COR-L47 (cell line): ENCODE measurements at regions not wholly inside any gene's neighbourhood (a gene's known extent, or its start where the extent isn't known, plus 50 kb on each side); places are given as distances from the start of the nearest gene placed in this dataset.

Experiments
- DNase-seq: peaks from one replicate; lab custom pipeline; 2025; lab: John Stamatoyannopoulos, UW

- peak; percentile 56 for DNase-seq
Observed at GRCh38 chr4:152094970-152095700, 334.3 kb upstream of the GATB start.

GRCh38 chr4:152091405-152091804, 330.6 kb upstream of the GATB start:
- no peak for DNase-seq

DNA sequence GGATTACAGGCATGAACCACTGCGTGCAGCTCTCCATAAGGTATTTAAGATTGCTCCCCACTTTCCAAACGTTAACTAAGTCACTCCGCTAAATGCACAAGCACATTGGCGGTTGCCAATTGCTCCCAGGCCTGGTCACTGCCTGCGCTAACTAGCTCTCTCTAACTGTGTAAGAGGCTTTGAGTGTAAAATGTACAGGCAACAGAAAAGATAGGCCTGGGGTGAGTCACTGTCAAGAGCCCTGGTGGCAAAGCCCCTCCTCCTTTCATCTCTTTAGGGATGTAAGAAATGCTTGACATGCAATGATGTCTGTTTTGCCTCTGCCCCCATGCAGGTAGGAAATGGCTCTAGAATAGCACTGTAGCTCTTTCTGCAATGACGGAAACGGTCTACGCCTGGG, 329.7 kb upstream of the GATB start:
- DNase-seq = no peak

DNA sequence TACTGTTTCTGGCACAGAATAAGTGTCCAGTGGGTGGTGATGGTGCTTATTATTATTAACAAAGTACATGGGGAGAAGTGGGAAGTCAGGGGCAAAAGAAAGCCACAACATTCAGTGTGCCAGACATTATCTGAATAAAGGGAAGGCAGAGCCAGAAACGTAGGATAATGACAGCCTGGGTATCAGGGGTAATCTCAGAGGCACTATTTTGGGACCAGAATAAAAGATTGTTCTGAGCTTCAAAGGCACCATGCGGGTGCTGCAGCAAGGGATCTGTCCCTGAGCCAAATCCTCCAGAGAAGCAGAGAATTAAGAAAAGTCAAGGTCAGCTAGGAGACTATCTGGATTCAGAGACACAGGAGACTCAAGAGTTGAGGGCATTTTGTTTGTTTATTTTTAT, 328.8 kb upstream of the GATB start:
- DNase-seq = no peak

- no peak for DNase-seq
Observed at GRCh38 chr4:152087335-152087734, 326.5 kb upstream of the GATB start.

GRCh38 chr4:152085657-152086056, 324.9 kb upstream of the GATB start:
- DNase-seq = no peak

DNA sequence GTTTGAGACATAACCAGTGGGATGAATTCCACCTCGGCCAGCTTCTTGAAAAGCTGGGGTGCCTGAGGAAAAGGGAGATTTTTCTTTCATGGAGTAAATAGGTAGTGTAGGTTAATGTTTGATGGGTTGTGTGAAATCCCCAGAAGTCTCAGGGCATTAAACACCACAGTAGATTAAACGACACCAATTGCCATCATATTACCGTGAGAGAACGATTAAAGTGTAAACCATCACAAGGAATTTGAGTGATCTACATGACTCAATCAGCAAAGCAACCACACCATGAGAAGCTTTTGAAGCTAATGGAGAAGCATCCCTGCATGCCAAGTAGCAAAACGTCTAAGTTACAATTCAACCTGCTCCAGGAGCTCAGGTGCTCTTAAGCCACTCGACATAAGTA, 322.5 kb upstream of the GATB start:
- no peak for DNase-seq

DNA sequence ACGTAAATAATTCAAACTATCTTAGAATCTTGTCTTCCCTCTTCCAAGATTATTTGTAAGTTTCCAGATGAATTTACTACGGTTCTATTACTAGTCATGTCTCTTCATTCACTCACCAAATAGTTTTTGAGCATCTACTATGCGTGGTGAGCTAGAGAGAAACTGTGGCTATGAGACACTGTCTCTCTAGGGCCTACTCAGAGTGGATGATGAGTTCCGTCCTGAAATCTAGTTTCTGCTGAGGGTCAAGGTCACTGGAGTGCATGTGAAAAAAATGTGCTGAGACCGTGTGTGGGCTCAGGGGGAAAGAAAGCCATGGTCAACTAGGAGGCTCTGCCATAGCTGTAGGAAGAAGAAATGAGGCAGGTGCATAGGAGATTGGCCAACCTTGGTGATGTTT, 320.2 kb upstream of the GATB start:
- DNase-seq = no peak

- DNase-seq = no peak
Observed at GRCh38 chr4:152079543-152080293, 318.9 kb upstream of the GATB start.

- DNase-seq = no peak
Observed at GRCh38 chr4:152079079-152079478, 318.3 kb upstream of the GATB start.

DNA sequence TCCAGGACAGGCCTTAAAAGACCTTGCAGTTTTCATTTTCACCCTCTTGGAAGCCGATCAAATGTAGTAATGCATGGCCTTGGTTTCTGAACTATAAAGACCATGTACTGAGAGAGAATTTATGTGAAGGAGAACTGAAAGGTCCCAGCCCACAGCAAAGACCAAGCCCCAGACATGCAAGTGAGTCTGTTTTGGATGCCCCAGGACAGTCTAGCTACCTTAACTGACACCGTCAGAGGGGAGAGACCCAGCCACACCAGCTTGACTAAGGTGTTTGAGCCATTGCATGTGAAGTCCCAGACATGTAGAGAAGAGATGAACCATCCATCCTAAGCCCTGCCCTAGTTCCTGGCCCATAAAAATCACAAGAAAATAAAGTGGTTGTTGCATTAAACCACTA, 316.8 kb upstream of the GATB start:
- no peak for DNase-seq

DNA sequence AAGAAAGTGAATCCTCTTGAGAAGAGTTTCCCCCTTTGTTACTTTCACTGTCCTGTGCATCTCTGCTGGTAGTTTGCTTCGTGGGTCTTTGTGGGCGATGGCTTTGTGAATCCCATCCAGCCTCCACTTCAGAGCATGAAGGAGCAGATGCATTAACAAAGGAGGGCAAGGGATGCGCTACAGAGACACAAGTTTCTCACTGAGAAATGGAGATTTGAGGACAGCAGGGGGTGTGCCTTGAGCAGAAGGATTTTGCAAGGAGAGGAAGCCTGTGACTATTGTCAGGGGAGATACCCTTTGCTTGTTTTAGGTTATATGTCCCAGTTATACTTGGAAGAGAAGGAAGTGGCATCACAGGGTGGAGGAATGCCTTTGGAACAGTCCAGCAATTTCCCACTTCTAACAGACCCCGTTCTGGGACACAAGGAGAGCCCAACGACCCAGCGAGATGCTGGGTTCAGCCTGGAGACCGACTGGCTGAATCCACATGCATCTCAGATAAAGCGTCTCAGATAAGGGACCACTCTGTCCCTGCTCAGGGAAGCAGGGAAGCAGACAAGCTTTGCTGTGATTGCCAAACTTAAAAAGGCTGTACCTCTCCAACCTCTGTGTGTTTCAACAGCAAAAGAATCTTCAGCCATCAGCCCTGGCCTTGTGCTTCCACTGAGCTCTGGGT, 314.6 kb upstream of the GATB start:
- DNase-seq = no peak

DNA sequence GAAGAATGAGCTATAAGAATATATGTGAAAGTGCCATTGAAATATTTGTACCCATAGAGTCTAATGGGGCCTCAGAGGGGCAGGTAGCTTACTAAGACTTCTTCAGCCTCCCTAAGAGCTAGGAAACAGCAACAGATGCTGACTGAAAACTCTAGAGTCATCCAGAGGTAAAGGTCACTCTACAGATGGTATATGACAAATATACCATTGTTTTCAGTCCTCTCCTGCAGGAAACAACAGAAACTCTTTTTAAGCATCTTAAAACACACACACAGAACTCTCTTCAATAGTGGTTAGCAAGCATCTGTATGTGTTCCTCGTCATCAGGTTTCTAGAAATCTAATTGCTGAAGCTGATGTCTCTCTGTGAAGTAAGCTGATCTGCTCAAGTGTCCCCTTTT, 313.8 kb upstream of the GATB start:
- no peak for DNase-seq

- DNase-seq = no peak
Observed at GRCh38 chr4:152074088-152074437, 313.3 kb upstream of the GATB start.

DNA sequence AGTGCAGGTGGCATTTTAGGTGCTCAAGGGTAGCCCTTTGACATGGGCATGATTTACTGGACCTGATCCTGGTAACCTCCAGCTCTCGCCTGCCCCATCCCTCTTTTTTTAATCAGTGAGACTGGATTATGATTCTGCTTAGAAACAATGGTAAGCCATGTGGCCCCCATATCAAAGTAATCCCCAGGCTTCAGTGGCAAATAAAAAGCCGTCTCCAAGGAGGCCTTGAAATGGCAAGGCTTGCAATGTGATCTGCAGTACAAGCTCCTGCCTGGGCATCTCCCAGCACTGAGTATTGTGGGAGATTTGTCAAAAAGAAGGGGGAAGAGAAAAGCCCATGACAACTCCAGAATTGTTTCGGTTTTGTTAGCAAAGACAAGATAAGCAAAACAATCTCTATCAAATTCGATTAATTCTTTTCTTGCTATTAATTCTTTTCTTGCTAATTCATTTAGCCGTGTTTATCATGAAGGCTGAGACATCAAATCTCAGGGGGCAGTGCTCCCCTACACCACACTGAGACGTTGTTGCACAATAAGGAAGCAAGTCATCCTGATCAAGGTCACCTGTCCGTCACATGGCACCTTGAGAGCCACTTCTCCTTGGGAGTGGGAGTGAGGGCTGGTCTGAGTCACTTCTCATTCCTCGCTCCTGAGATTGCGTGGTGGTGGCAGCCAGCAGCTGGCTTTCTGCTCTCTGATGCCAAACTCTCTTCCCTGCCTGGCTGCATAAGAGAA, 312.7 kb upstream of the GATB start:
- DNase-seq = no peak

GRCh38 chr4:152072906-152073305, 312.1 kb upstream of the GATB start:
- DNase-seq = no peak

DNA sequence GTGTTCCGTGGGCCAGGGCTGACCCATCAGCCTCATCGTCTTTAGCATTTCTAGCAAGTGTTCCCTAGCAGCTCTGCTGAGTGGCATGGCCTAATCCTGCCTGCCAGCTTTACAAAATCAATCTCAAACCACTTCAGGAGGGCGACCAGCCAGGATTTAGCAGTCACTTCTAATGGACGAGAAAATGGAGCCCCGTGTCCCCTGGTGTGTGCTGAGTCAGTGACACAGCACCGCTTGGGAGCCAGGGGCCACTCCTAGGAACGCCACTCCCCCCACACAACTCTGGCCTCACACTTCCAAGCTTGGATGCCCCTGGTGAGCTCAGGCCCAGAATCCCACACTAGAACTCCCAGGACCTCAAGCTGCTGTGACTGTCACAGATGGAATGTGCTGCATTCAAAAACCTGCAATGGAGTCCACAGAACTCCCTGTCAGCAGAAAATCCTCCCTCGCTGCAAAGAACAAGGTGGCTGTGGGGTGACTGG, 311.2 kb upstream of the GATB start:
- no peak for DNase-seq

DNA sequence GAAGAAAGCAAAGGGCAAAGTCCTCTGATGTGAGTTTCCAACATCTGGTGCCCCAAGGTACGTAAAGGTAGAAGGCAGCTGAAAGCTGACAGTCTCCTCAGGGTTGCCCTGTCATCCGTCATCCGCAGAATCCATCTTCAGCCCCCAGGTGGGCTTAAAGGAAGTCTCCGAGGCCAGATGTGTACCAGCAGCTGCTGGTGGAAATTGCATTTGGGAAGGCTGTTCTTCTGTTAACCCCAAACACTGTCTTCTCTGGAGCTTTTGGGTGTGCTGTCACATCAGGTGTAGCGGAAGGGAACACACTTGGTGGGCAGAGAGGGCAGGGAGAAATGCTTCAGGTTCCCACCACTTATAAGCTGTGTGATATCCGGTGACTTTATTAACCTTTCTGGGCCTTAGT, 310.0 kb upstream of the GATB start:
- DNase-seq = no peak

- no peak for DNase-seq
Observed at GRCh38 chr4:152068866-152069265, 308.1 kb upstream of the GATB start.

DNA sequence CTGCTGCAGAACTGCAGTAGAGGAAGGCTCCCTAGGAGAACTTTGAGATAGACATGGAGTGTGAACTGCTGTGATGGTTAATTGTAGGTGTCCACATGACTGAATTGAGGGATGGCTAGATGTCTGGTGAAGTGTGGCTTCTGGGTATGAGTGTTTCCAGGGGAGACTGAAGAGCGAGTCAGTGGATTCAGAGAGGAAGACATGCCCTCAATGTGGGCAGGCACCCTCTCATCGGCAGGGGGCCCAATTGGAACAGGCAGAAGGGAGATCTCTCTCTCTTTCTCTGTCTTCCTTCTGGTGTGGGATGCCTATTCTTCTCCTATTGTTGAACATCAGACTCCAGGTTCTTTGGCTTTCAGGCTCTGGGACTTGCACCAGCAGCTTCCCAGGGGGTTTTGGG, 304.7 kb upstream of the GATB start:
- no peak for DNase-seq

- no peak for DNase-seq
Observed at GRCh38 chr4:152064753-152065152, 303.9 kb upstream of the GATB start.

DNA sequence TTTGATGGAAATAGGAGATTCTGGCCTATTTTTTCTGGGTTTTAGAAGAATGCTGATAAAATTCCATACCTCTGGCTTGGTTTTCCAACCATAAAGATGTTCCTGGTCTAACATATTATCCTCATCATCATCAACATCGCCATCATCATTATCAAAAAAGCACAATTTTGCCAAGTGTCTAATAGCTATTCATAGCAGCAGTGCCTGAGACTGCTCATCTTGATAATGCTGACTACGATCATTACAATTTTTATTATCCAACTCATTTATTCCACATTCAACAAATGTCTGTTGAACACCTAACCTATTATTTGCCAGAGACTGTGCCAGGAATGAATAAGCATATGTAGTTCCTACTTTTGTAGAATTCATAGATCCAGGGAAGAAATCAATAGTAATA, 303.5 kb upstream of the GATB start:
- DNase-seq = no peak
